GM20431 (cell line): ENCODE measurements at regions not wholly inside any gene's neighbourhood (a gene's known extent, or its start where the extent isn't known, plus 50 kb on each side); places are given as distances from the start of the nearest gene placed in this dataset.

Experiments used
- in situ Hi-C: fragments of 300-500 bp; cut with MseI, MboI; formaldehyde crosslinking; loops from one replicate; pipeline ENCODE4 v1.15.0; 2020; ENCODE audit warnings: low sequenced_read_pairs; ENCODE audit not compliant: unreplicated experiment

- in situ Hi-C loops, result no loop called here
Measured at GRCh38 chr6:85997206-85997605, 354.5 kb upstream of the SYNCRIP start.

DNA sequence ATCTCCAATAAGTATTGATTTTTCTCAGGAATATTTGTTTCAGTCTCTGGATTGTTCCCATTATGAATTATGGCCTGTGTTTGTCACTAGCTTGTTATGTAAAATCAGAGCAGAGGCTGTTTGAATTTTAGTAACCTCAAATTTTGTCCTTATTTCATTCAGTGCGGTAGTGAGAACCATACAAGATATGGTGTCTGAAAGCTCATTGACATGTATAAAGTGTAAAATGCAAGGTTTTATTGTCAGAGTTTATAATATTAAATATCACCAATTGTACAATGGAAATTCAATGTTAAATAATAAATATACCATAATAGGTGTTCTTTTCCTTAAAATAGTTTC, 353.3 kb upstream of the SYNCRIP start:
- in situ Hi-C loops, result no loop called here

- in situ Hi-C loops, result no loop called here
Measured at GRCh38 chr6:85995339-85996033, 352.8 kb upstream of the SYNCRIP start.

GRCh38 chr6:85986681-85987080, 344.0 kb upstream of the SYNCRIP start:
- in situ Hi-C loops, result no loop called here

DNA sequence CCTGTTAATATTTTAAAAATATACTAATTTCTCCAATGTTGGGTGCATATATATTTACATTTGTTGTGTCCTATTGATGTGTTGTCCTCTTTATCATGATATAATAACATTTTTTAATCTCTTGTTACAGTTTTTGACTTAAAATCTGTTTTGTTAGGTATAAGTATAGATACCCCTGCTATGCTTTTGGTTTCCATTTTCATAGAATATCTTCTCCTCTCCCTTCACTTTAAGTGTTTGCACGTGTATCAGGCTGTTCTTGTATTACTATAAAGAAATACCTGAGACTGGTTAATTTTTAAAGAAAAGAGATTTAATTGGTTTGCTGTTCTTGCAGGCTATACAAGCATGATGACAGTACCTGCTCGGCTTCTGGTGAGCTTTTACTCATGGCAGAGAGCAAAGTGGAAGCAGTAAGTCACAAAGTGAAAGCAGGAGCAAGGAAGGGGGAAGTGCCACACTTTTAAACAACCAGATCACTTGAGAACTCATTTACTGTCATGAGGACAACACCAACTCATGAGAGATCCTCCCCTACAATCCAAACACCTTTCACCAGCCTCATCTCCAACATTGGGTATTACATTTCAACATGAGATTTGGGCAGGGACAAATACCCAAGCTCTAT, 340.5 kb upstream of the SYNCRIP start:
- in situ Hi-C loops, result no loop called here

- in situ Hi-C loops, result no loop called here
Measured at GRCh38 chr6:85977661-85978060, 335.0 kb upstream of the SYNCRIP start.

DNA sequence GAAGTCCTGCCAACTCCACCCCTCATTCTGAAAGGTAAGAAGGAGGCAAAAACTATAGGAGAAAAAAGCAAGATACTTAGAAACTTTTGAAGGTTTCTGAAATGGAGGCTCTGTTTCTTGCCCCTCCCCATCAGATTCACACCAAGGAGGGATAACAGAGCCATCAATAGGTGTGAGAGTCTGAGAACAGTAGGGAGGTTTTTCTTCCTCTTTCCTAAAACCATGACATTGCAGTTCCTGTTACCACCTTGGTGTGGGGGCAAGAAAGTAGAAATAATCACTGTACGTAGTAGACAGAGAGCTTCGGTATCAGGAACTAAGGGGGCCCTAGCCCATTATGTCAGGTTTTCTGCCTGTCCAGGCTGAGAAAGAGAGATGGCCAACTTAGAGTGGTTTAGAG, 333.3 kb upstream of the SYNCRIP start:
- in situ Hi-C loops, result no loop called here

GRCh38 chr6:85971238-85971637, 328.6 kb upstream of the SYNCRIP start:
- in situ Hi-C loops, result no loop called here

DNA sequence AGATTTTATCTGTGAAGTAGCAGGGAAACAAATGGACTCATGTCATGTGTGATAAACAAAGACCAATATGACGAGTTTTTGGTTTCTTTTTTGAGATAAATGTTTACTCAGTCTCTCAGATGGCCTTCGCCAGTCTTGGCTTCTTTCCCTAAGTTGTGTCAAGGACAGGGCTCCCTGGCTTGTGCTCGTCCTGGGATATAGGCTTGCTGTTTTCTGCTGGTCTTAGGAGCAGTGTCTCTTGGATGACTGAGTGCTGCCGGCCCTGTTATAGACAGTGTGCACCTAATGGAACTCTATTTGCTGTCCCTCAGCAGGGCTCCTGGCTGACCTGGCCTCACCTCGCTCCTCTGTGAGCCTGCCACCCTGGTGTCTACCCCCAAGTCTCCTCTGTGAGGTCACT, 324.1 kb upstream of the SYNCRIP start:
- in situ Hi-C loops, result no loop called here

DNA sequence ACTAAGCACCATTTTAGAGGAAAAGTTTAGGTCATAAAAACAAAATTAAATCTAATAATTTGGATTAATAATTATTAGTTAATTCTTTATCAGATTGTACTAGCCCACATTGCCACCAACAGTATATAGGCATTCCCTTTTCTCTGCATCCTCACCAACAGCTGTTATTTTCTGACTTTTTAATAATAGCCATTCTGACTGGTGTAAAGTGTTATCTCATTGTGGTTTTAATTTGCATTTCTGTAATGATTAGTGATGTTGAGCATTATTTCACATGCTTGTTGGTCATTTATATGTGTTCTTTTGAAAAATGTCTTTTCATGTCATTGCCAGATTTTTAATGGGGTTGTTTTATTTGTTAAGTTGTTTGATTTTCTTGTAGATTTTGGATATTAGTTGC, 319.1 kb upstream of the SYNCRIP start:
- in situ Hi-C loops, result no loop called here

GRCh38 chr6:85961125-85961524, 318.4 kb upstream of the SYNCRIP start:
- in situ Hi-C loops, result no loop called here

DNA sequence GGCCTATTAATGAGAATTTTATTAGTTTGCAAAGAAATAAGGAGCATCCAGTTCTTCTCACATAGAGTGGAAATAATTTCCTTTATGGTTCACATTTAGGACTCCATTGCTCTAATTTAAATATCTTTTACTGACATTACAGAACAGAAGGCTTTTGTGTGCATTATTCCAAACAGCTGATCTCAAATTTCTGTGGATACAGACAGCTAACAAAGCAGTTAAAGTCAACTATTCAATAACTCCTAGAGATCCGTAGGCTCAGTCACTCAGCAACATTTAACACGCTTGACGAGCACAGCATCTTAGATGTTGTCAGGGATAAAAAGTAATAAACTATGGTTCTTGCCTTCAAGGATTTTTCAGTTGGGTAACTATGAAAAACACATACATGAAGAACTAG, 305.8 kb upstream of the SYNCRIP start:
- in situ Hi-C loops, result no loop called here

DNA sequence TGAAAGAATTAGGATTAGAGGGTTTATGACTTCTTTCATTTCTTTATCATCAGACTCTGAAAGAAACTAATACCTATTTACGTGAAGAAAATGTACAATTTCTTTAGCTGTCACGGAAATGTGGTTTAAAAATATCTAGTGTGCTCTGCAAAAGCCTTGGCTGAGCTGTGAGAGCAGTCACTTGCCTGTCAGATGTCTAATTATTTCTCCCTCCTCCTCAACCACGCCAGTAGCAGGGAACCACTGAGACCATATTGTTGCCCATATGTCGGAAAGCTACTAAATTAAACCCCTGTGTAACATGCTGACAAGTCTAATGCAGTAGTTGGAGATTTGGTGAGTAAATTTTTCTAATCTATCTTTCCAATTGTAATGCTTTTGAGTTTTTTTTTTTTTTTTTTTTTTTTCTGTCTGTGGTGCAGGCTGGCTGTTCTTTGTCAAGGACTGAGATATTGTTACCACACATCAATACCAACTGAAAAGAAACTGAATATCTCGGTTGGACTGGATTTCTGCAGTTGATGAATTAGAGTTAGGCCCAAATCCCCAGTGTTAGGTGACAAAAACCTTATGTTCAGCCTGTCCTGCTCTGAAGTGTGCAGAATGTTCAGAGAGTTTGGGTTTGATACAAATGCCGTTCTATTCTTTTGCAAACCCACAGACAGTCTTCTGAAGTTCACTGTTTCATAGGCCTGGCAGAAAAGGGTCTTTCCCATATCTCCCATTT, 302.9 kb upstream of the SYNCRIP start:
- in situ Hi-C loops, result no loop called here

- in situ Hi-C loops, result no loop called here
Measured at GRCh38 chr6:85944776-85945175, 302.1 kb upstream of the SYNCRIP start.

DNA sequence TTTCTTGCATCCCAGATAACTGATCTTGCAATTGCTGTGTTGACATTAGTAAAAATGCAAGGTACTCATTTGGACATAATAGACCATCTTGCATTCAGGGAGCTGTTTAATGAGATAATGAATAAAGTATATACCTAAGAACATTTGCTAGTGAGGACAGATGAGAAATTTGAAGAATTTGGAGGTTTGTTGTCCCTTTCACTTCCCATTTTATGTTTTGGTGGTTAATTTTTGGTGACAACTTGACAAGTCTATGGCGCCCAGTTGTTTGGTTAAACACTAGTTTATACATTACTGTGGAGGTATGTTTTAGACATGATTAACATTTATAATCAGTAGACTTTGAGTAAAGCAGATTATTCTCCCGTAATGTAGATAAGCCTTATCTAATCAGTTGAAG, 300.2 kb upstream of the SYNCRIP start:
- in situ Hi-C loops, result no loop called here

GRCh38 chr6:85936916-85937315, 294.2 kb upstream of the SYNCRIP start:
- in situ Hi-C loops, result no loop called here

DNA sequence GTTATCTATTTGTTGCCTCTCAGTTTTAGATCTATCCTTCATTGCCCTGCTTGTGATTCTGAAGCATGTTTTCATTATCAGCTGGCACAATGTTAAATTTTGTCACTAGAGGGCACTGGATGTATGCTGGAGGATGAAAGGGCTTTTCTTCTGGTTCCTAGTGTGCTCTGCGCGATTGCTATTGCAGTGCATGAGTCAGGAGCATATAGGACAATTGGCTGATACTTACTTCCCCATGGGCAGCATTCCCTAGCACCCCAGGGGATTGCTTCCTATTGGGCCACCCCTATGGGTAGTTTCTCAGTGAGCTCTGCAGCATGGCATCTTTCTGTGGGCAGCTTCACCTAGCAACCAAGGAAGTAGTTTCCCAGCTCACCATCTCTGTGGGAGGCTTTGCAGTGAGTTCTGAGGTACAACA, 280.3 kb upstream of the SYNCRIP start:
- in situ Hi-C loops, result loop anchor here (10.0 kb wide), 1 partner anchor 252 kb away; no protein-coding TSS in a partner anchor

DNA sequence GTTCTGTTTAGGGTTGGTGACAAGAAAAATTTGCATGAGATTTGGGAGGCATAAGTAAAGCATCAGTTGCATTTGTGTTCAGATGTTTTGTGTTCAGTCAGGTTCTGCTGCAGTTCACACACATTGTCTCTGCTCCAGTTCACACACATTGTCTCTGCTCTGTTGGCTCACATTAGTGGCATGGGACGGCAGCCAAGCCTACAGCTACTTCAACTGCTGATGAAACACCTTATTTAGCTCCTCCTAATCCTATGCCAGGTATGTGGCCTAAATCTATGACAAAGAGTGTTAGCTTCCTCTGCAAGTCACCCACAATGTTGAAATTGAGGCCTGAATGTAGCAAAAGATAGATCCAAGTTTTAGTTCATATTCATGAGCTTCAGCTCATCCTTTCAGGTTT, 278.1 kb upstream of the SYNCRIP start:
- in situ Hi-C loops, result loop anchor here (10.0 kb wide), 1 partner anchor 254 kb away; no protein-coding TSS in a partner anchor

DNA sequence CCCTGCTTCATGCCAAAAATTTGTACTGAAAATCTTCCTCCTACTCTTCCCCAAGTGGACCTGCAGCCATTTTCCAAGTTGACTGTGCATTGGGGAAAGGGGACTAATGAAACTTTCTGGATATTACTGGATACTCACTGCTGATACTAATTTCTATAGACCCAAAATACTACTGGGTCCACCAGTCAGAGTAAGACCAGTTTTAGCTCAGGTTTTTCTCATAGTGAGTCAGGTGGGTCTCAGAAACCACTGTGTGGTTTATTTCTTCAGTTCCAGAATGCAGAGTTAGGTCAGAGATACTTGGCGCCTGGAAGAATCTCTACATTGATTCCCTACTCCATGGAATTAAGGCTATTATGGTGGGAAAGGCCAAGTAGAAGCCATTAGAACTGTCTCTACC, 274.8 kb upstream of the SYNCRIP start:
- in situ Hi-C loops, result no loop called here

GRCh38 chr6:85913001-85913400, 270.3 kb upstream of the SYNCRIP start:
- in situ Hi-C loops, result no loop called here

GRCh38 chr6:85912582-85912981, 269.9 kb upstream of the SYNCRIP start:
- in situ Hi-C loops, result no loop called here
